OCI-LY7 (cell line): ENCODE measurements at regions not wholly inside any gene's neighbourhood (a gene's known extent, or its start where the extent isn't known, plus 50 kb on each side); places are given as distances from the start of the nearest gene placed in this dataset.

Experiments
- EZH2phosphoT487 ChIP-seq: fragments of 200-600 bp; sonication (generic); IDR thresholded peaks from 2 replicates; pipeline ENCODE4 v1.6.1; 2018; ENCODE audit warnings: low read depth, borderline replicate concordance, mild to moderate bottlenecking, mixed run types, antibody characterized with exemption, low read length, moderate library complexity, mixed read lengths
- TF ChIP-seq, protein P1 (sequence below): fragments of 200-600 bp; sonication (generic); conservative IDR thresholded peaks from 2 replicates; pipeline ENCODE4 v1.5.1; 2014; ENCODE audit warnings: mild to moderate bottlenecking, antibody characterized with exemption, low read length, moderate library complexity, mixed read lengths

DNA sequence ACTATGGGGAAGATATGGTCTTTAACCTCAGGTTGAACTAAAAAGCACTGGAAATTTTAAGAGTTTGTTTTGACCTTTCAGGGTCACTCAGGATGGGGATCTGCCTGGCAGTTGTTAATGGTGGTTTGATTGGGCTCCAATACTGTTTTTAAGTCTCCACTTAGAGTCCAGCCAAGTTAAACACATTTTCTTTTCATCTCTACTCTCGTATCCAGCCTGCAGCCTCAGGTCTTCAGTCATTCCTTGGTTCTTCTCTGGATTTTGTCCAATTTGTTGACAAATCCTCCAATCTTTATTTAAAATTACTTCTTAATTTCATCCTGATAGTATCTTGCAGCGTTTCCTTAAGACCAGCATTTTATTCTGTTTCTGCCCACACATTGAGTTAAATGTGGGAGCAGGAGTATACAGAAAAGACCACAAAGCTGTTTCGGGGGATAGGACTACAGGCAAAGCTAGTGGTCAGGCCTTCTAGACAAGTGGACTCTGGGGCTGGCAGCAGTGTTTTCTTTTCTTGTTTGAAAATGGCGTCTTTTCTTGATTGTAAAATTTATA is 133.2 kb upstream of the INHBA start:
- TF ChIP-seq, protein P1, sequence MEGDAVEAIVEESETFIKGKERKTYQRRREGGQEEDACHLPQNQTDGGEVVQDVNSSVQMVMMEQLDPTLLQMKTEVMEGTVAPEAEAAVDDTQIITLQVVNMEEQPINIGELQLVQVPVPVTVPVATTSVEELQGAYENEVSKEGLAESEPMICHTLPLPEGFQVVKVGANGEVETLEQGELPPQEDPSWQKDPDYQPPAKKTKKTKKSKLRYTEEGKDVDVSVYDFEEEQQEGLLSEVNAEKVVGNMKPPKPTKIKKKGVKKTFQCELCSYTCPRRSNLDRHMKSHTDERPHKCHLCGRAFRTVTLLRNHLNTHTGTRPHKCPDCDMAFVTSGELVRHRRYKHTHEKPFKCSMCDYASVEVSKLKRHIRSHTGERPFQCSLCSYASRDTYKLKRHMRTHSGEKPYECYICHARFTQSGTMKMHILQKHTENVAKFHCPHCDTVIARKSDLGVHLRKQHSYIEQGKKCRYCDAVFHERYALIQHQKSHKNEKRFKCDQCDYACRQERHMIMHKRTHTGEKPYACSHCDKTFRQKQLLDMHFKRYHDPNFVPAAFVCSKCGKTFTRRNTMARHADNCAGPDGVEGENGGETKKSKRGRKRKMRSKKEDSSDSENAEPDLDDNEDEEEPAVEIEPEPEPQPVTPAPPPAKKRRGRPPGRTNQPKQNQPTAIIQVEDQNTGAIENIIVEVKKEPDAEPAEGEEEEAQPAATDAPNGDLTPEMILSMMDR = no peak
- TF ChIP-seq EZH2phosphoT487 = no peak
